Trophoblast cell (in vitro differentiated cells and primary cell): ENCODE measurements at regions not wholly inside any gene's neighbourhood (a gene's known extent, or its start where the extent isn't known, plus 50 kb on each side); places are given as distances from the start of the nearest gene placed in this dataset.

ENCODE experiments used
- DNase-seq, 2 donors: peaks; one replicate each; pipeline ENCODE4 v3.0.0-alpha.2; 2016
- H2AFZ ChIP-seq: 2 replicates; pipeline ENCODE4 v1.6.1; 2013; ENCODE audit warnings: low read length, moderate library complexity, mild to moderate bottlenecking; ENCODE audit not compliant: insufficient read depth, poor library complexity
- H2AK5ac ChIP-seq: 2 replicates; pipeline ENCODE4 v1.6.1; 2013; ENCODE audit warnings: mild to moderate bottlenecking, low read length
- H2BK120ac ChIP-seq: 2 replicates; pipeline ENCODE4 v1.6.1; 2013; ENCODE audit warnings: low read length, mild to moderate bottlenecking, moderate library complexity; ENCODE audit not compliant: insufficient read depth, poor library complexity
- H2BK12ac ChIP-seq: 2 replicates; pipeline ENCODE4 v1.6.1; 2013; ENCODE audit warnings: mild to moderate bottlenecking, low read length, moderate library complexity
- H2BK5ac ChIP-seq: 2 replicates; pipeline ENCODE4 v1.6.1; 2013; ENCODE audit warnings: low read length, low read depth, moderate library complexity, mild to moderate bottlenecking; ENCODE audit not compliant: poor library complexity
- H3K14ac ChIP-seq: 2 replicates; pipeline ENCODE4 v1.6.1; 2013; ENCODE audit warnings: mild to moderate bottlenecking, low read length
- H3K18ac ChIP-seq: 2 replicates; pipeline ENCODE4 v1.6.1; 2013; ENCODE audit warnings: mild to moderate bottlenecking, low read length
- H3K23ac ChIP-seq: 2 replicates; pipeline ENCODE4 v1.6.1; 2013; ENCODE audit warnings: low read length
- H3K27ac ChIP-seq: 2 replicates; pipeline ENCODE4 v1.5.1; 2013; ENCODE audit warnings: low read depth, mild to moderate bottlenecking, inconsistent platforms, low read length, moderate library complexity
- H3K27me3 ChIP-seq: 2 replicates; pipeline ENCODE4 v1.6.1; 2013; ENCODE audit warnings: inconsistent platforms, mild to moderate bottlenecking, low read length, moderate library complexity; ENCODE audit not compliant: insufficient read depth
- H3K36me3 ChIP-seq, 2 experiments: 1 replicate in 1 of 2; 2 replicates in 1 of 2; pipeline ENCODE4 v1.6.1; 2013; ENCODE audit warnings: low read length in 2 of 2, mild to moderate bottlenecking in 2 of 2, moderate library complexity in 1 of 2; ENCODE audit not compliant: insufficient read depth in 2 of 2, control insufficient read depth in 1 of 2
- H3K4ac ChIP-seq: 2 replicates; pipeline ENCODE4 v1.6.1; 2013; ENCODE audit warnings: low read depth, mild to moderate bottlenecking, low read length, moderate library complexity
- H3K4me1 ChIP-seq, 2 experiments: 1 replicate in 1 of 2; 2 replicates in 1 of 2; pipeline ENCODE4 v1.6.1; 2013; ENCODE audit warnings: low read length in 2 of 2, mild to moderate bottlenecking in 2 of 2, moderate library complexity in 1 of 2; ENCODE audit not compliant: insufficient read depth in 2 of 2, control insufficient read depth in 1 of 2
- H3K4me2 ChIP-seq: 2 replicates; pipeline ENCODE4 v1.6.1; 2013; ENCODE audit warnings: inconsistent platforms, mild to moderate bottlenecking, low read length, moderate library complexity
- H3K4me3 ChIP-seq: 2 replicates; pipeline ENCODE4 v1.5.1; 2013; ENCODE audit warnings: mild to moderate bottlenecking, low read depth, low read length, inconsistent platforms
- H3K79me1 ChIP-seq: one replicate; pipeline ENCODE4 v1.6.1; 2013; ENCODE audit warnings: low read length
- H3K79me2 ChIP-seq: 2 replicates; pipeline ENCODE4 v1.6.1; 2013; ENCODE audit warnings: low read length, mild to moderate bottlenecking; ENCODE audit not compliant: control insufficient read depth, insufficient read depth, poor library complexity
- H3K9ac ChIP-seq: 2 replicates; pipeline ENCODE4 v1.6.1; 2013; ENCODE audit warnings: mild to moderate bottlenecking, low read length
- H3K9me3 ChIP-seq: 2 replicates; pipeline ENCODE4 v1.6.1; 2013; ENCODE audit warnings: low read depth, mild to moderate bottlenecking, control low read depth, inconsistent platforms, low read length; ENCODE audit not compliant: insufficient read depth
- H4K12ac ChIP-seq: 2 replicates; pipeline ENCODE4 v1.6.1; 2013; ENCODE audit warnings: low read depth, mild to moderate bottlenecking, low read length, moderate library complexity
- H4K8ac ChIP-seq: 2 replicates; pipeline ENCODE4 v1.6.1; 2013; ENCODE audit warnings: low read depth, mild to moderate bottlenecking, low read length, moderate library complexity
- H4K91ac ChIP-seq: one replicate; pipeline ENCODE4 v1.6.1; 2013; ENCODE audit warnings: low read depth, mild to moderate bottlenecking, low read length, moderate library complexity
- WGBS: extraction: QIAGEN DNeasy Blood & Tissue Kit; methylation state at CpG from one replicate; pipeline ENCODE4 v1.1.7; 2013; ENCODE audit warnings: missing lambda C conversion rate; ENCODE audit not compliant: insufficient read length, insufficient coverage; ENCODE audit errors: extremely low coverage; 5-methylcytosine and 5-hydroxymethylcytosine counted together

DNA sequence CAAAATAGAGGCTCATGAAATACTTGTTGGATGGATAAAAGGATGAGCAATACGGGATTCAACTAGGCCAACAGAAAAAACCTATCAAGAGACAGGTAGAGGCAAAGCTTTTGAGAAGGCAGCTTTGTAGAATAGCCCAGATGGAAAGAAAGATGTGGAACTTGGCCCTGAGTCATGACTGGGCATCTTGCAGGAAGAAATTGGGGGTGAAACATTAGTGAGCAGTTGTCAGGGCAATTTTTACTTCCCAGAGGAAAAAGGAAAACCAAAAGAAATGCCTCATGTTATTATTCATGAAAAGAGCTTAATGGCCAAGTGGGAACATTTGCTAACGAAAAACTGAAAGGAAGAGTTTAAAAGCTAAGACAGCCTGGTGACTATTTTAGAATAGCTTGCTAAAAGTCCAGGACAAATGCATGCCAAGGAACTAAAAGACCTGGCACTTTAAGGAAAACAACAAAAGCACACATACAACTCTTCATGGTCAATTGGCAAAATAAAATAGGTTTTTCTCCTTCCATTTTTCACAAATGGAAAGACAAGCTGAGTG is 180.1 kb downstream of the HS3ST3A1 start:
- H3K79me1 ChIP-seq: no peaks in the 10 kb centered on the region
- no peak overlapping the region for H3K14ac ChIP-seq
- H4K8ac ChIP-seq: no peak overlapping the region
- no peaks in the 10 kb centered on the region for H3K79me2 ChIP-seq
- H3K27ac ChIP-seq: no peak overlapping the region
- H3K27me3 ChIP-seq: no peaks in the 10 kb centered on the region
- H3K23ac ChIP-seq: no peak overlapping the region
- H2BK5ac ChIP-seq: no peak overlapping the region
- no peak for DNase-seq
- no peak overlapping the region for H3K4me2 ChIP-seq
- no peaks in the 10 kb centered on the region for H3K4me1 ChIP-seq
- no peak overlapping the region for H3K9ac ChIP-seq
- no peaks in the 10 kb centered on the region for H3K9me3 ChIP-seq
- H4K12ac ChIP-seq: no peak overlapping the region
- H2BK12ac ChIP-seq: no peak overlapping the region
- H4K91ac ChIP-seq: no peak overlapping the region
- no peak overlapping the region for H3K4ac ChIP-seq
- H3K36me3 ChIP-seq: no peaks in the 10 kb centered on the region
- no peak overlapping the region for H2AK5ac ChIP-seq
- no peak overlapping the region for H3K18ac ChIP-seq
- no peak overlapping the region for H2AFZ ChIP-seq
- H3K4me3 ChIP-seq: no peak overlapping the region
- no peak overlapping the region for H2BK120ac ChIP-seq
- no CpG with 5 or more reads among the region's 2 CpGs for WGBS

DNA sequence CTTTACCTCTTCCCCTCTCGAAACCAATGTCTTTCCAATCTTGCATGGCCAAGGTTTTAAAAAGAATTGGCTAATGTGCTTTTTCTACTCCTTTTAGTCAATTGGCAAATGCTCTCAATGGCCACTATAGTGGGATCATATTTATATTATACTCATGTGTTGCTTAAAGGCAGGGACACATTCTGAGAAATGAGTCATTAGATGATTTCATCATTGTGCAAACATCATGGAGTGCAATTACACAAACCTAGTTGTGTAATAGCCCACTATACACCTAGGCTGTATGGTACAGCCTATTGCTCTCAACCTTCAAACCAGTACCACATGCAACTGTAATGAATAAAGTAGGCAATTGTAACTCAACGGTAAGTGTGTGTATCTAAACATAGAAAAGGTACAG is 180.9 kb downstream of the HS3ST3A1 start:
- no peaks in the 10 kb centered on the region for H3K36me3 ChIP-seq
- no peaks in the 10 kb centered on the region for H3K27me3 ChIP-seq
- no peaks in the 10 kb centered on the region for H3K79me2 ChIP-seq
- no peaks in the 10 kb centered on the region for H3K79me1 ChIP-seq
- H4K8ac ChIP-seq: no peak overlapping the region
- H3K4me1 ChIP-seq: no peaks in the 10 kb centered on the region
- no peak overlapping the region for H4K91ac ChIP-seq
- H3K9ac ChIP-seq: no peak overlapping the region
- peak; percentile 11 to 92 for DNase-seq
- no peak overlapping the region for H3K27ac ChIP-seq
- no peak overlapping the region for H2BK120ac ChIP-seq
- no peak overlapping the region for H2AK5ac ChIP-seq
- no peak overlapping the region for H2BK12ac ChIP-seq
- no peak overlapping the region for H3K23ac ChIP-seq
- H3K4me3 ChIP-seq: no peak overlapping the region
- no peak overlapping the region for H3K18ac ChIP-seq
- H3K9me3 ChIP-seq: no peaks in the 10 kb centered on the region
- H3K4ac ChIP-seq: no peak overlapping the region
- H3K4me2 ChIP-seq: no peak overlapping the region
- no peak overlapping the region for H2BK5ac ChIP-seq
- WGBS: no CpG with 5 or more reads among the region's 2 CpGs
- no peak overlapping the region for H2AFZ ChIP-seq
- H4K12ac ChIP-seq: no peak overlapping the region
- no peak overlapping the region for H3K14ac ChIP-seq

DNA sequence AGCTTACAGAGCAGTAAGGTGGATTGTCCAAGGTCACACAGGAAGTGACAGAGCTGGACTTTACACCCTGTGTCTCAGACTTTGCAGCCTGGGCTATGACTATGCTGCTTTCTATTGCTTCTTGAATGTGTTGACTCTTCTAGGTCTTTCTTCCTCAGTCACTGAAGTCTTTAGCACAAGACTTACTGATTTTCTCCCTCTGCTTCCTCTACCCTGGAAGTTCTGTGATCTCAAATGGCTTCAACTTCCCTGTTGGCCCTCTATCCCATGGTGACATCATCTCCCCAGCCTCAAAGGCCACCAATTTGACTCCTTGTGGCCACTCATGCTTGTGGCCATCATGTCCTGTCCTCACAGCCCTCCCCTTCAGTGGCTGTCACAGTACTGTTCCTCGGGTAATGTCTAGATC is 181.3 kb downstream of the HS3ST3A1 start:
- no peak for DNase-seq
- H2BK12ac ChIP-seq: no peak overlapping the region
- H3K18ac ChIP-seq: no peak overlapping the region
- no peak overlapping the region for H3K27ac ChIP-seq
- no peak overlapping the region for H4K91ac ChIP-seq
- H3K14ac ChIP-seq: no peak overlapping the region
- H3K4me1 ChIP-seq: no peaks in the 10 kb centered on the region
- no peak overlapping the region for H2AFZ ChIP-seq
- H3K9ac ChIP-seq: no peak overlapping the region
- no peak overlapping the region for H3K4me2 ChIP-seq
- no peak overlapping the region for H2BK120ac ChIP-seq
- H3K23ac ChIP-seq: no peak overlapping the region
- H3K9me3 ChIP-seq: no peaks in the 10 kb centered on the region
- H4K12ac ChIP-seq: no peak overlapping the region
- no peak overlapping the region for H2BK5ac ChIP-seq
- no peak overlapping the region for H4K8ac ChIP-seq
- no CpG with 5 or more reads among the region's 1 CpG for WGBS
- no peak overlapping the region for H3K4me3 ChIP-seq
- no peak overlapping the region for H3K4ac ChIP-seq
- no peak overlapping the region for H2AK5ac ChIP-seq
- no peaks in the 10 kb centered on the region for H3K27me3 ChIP-seq
- H3K79me1 ChIP-seq: no peaks in the 10 kb centered on the region
- no peaks in the 10 kb centered on the region for H3K36me3 ChIP-seq
- no peaks in the 10 kb centered on the region for H3K79me2 ChIP-seq

- Histone ChIP-seq H3K14ac (no peak overlapping the region), H2BK120ac (no peak overlapping the region), H3K27me3 (no peaks in the 10 kb centered on the region), H3K4me3 (no peak overlapping the region), H3K18ac (no peak overlapping the region), H3K4ac (no peak overlapping the region), H2BK12ac (no peak overlapping the region), H2AK5ac (no peak overlapping the region), H3K9ac (no peak overlapping the region), H3K79me1 (no peaks in the 10 kb centered on the region), H3K4me2 (no peak overlapping the region), H3K4me1 (no peaks in the 10 kb centered on the region), H3K23ac (no peak overlapping the region), H3K79me2 (no peaks in the 10 kb centered on the region), H4K91ac (no peak overlapping the region), H3K9me3 (no peaks in the 10 kb centered on the region), H2BK5ac (no peak overlapping the region), H3K36me3 (no peaks in the 10 kb centered on the region), H4K8ac (no peak overlapping the region), H2AFZ (no peak overlapping the region), H3K27ac (no peak overlapping the region), H4K12ac (no peak overlapping the region)
- DNase-seq: no peak
- no CpG with 5 or more reads among the region's 6 CpGs for WGBS
Observed at GRCh38 chr17:13419676-13420075, 182.1 kb downstream of the HS3ST3A1 start.
